Panc1 (cell line): ENCODE measurements at regions not wholly inside any gene's neighbourhood (a gene's known extent, or its start where the extent isn't known, plus 50 kb on each side); places are given as distances from the start of the nearest gene placed in this dataset.

Source experiments
- ATAC-seq: fragments of 200-7000 bp; cut with Tn5 transposase; 2 replicates; pipeline ENCODE4 v1.9.1; 2020; ENCODE audit warnings: mild to moderate bottlenecking, moderate library complexity
- BruUV-seq: library from RNA; stranded (reverse); fragments of 400-500 nt; replicated peaks from 2 replicates; lab custom pipeline; 2021; lab: Mats Ljungman, UMichigan
- CTCF ChIA-PET: fragments of 300-600 bp; sonication (Branson Sonifier 250); formaldehyde crosslinking; loops from one replicate; lab custom pipeline; 2022; ENCODE audit warnings: antibody characterized with exemption; lab: Charles Lee
- POLR2A ChIA-PET: fragments of 300-600 bp; sonication (Branson Sonifier 250); formaldehyde crosslinking; loops from one replicate; lab custom pipeline; 2022; ENCODE audit warnings: antibody characterized with exemption; lab: Charles Lee
- DNase-seq: peaks from one replicate; pipeline ENCODE4 v3.0.0-alpha.2; 2010; ENCODE audit warnings: low read depth, low spot score
- H3K27ac ChIP-seq: 2 replicates; pipeline ENCODE4 v1.5.1; 2011; ENCODE audit warnings: mild to moderate bottlenecking, low read length, inconsistent platforms
- H3K27me3 ChIP-seq: fragments of 200-500 bp; sonication (Bioruptor generic); 2 replicates; pipeline ENCODE4 v1.6.0; 2014; ENCODE audit warnings: low read length, inconsistent platforms; ENCODE audit not compliant: control insufficient read depth, insufficient read depth
- H3K36me3 ChIP-seq: fragments of 200-500 bp; sonication (Bioruptor generic); 2 replicates; pipeline ENCODE4 v1.5.1; 2014; ENCODE audit warnings: inconsistent platforms, mild to moderate bottlenecking, low read length, moderate library complexity; ENCODE audit not compliant: control insufficient read depth, insufficient read depth
- H3K4me1 ChIP-seq: 2 replicates; pipeline ENCODE4 v1.5.1; 2011; ENCODE audit warnings: inconsistent platforms, mild to moderate bottlenecking, low read length, moderate library complexity; ENCODE audit not compliant: control insufficient read depth, insufficient read depth
- H3K4me3 ChIP-seq, 2 experiments: 2 replicates each; pipeline ENCODE4 v1.5.1; 2011 to 2012; ENCODE audit warnings: low read depth in 2 of 2, low read length in 2 of 2, mild to moderate bottlenecking in 2 of 2, inconsistent platforms in 1 of 2, moderate library complexity in 1 of 2
- H3K9me3 ChIP-seq: fragments of 200-500 bp; sonication (Bioruptor generic); 2 replicates; pipeline ENCODE4 v1.5.1; 2014; ENCODE audit warnings: low read depth, mild to moderate bottlenecking, inconsistent platforms, low read length, moderate library complexity; ENCODE audit not compliant: control insufficient read depth, insufficient read depth
- POLR2AphosphoS5 ChIP-seq: IDR thresholded peaks from 2 replicates; pipeline ENCODE4 v1.6.1; 2012; ENCODE audit warnings: mild to moderate bottlenecking, low read depth, low read length, moderate library complexity
- SIN3A ChIP-seq: IDR thresholded peaks from 2 replicates; pipeline ENCODE4 v1.6.1; 2012; ENCODE audit warnings: low read depth, mild to moderate bottlenecking, low read length, moderate library complexity, borderline replicate concordance; ENCODE audit not compliant: insufficient read depth
- TCF7L2 ChIP-seq: IDR thresholded peaks from 2 replicates; pipeline ENCODE4 v1.6.1; 2011; ENCODE audit warnings: mild to moderate bottlenecking, low read depth, low read length, inconsistent platforms
- in situ Hi-C: cut with HindIII; loops from 2 replicates; pipeline ENCODE4 v1.10.0; 2016; ENCODE audit warnings: low sequenced_read_pairs, low pct_unique_long_range_greater_than_20kb
- intact Hi-C: fragments of 100-400 bp; cut with micrococcal nuclease; formaldehyde crosslinking; loops from one replicate; pipeline ENCODE4 v1.10.0; 2022; ENCODE audit not compliant: unreplicated experiment
- TF ChIP-seq, protein P1 (sequence below), 2 experiments: IDR thresholded peaks; 2 replicates each; pipeline ENCODE4 v1.6.1; 2011 to 2012; ENCODE audit warnings: low read depth in 2 of 2, control low read depth in 1 of 2, low read length in 1 of 2, mild to moderate bottlenecking in 1 of 2, moderate library complexity in 1 of 2; ENCODE audit not compliant: insufficient read depth in 1 of 2
- TF ChIP-seq, protein P2 (sequence below): fragments of 450-650 bp; IDR thresholded peaks from 2 replicates; pipeline ENCODE4 v1.5.1; 2017; ENCODE audit warnings: mild to moderate bottlenecking

DNA sequence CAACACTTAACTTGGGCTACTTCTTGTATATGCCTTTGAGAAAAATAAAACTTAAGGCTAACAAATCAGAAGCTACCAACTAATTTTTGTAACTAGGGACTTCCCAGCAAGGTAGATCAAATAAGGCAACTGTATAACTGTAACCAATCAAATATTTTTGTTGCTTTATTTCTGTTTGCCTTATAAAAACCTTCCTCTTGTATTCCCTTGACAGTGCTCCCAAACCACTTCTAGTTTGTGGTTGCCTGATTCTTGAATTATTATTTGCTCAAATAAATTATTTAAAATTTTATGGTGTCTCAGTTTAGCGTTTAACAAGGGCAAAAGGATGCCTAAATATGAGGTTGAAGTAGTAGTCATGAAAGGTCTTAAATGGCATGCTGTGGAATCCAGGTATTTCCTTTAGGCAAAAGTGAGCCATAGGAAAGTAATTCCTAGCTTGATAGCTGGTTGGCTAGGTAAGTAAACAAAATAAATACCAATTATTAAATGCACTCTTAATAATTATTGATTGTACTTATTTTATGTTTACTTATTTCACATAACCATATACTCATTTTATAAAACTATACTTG, 632.6 kb downstream of the RPL10L start:
- no peaks in the 10 kb centered on the region for H3K36me3 ChIP-seq
- in situ Hi-C loops = no loop called here
- no peak overlapping the region for H3K27ac ChIP-seq
- ChIA-PET CTCF (no interaction called here), POLR2A (no interaction called here)
- DNase-seq (no peak), ATAC-seq (no peak)
- H3K9me3 ChIP-seq = no peaks in the 10 kb centered on the region
- BruUV-seq = no TSS peak
- TF ChIP-seq, protein P1, sequence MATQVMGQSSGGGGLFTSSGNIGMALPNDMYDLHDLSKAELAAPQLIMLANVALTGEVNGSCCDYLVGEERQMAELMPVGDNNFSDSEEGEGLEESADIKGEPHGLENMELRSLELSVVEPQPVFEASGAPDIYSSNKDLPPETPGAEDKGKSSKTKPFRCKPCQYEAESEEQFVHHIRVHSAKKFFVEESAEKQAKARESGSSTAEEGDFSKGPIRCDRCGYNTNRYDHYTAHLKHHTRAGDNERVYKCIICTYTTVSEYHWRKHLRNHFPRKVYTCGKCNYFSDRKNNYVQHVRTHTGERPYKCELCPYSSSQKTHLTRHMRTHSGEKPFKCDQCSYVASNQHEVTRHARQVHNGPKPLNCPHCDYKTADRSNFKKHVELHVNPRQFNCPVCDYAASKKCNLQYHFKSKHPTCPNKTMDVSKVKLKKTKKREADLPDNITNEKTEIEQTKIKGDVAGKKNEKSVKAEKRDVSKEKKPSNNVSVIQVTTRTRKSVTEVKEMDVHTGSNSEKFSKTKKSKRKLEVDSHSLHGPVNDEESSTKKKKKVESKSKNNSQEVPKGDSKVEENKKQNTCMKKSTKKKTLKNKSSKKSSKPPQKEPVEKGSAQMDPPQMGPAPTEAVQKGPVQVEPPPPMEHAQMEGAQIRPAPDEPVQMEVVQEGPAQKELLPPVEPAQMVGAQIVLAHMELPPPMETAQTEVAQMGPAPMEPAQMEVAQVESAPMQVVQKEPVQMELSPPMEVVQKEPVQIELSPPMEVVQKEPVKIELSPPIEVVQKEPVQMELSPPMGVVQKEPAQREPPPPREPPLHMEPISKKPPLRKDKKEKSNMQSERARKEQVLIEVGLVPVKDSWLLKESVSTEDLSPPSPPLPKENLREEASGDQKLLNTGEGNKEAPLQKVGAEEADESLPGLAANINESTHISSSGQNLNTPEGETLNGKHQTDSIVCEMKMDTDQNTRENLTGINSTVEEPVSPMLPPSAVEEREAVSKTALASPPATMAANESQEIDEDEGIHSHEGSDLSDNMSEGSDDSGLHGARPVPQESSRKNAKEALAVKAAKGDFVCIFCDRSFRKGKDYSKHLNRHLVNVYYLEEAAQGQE (IDR thresholded peaks at IDR 0.05; ENCODE audit: insufficient read depth in 1 of 2, low read depth in 2 of 2, low read length in 1 of 2) = no peak
- no peak for TF ChIP-seq POLR2AphosphoS5
- no peak for TF ChIP-seq TCF7L2
- TF ChIP-seq SIN3A = no peak
- TF ChIP-seq, protein P2, sequence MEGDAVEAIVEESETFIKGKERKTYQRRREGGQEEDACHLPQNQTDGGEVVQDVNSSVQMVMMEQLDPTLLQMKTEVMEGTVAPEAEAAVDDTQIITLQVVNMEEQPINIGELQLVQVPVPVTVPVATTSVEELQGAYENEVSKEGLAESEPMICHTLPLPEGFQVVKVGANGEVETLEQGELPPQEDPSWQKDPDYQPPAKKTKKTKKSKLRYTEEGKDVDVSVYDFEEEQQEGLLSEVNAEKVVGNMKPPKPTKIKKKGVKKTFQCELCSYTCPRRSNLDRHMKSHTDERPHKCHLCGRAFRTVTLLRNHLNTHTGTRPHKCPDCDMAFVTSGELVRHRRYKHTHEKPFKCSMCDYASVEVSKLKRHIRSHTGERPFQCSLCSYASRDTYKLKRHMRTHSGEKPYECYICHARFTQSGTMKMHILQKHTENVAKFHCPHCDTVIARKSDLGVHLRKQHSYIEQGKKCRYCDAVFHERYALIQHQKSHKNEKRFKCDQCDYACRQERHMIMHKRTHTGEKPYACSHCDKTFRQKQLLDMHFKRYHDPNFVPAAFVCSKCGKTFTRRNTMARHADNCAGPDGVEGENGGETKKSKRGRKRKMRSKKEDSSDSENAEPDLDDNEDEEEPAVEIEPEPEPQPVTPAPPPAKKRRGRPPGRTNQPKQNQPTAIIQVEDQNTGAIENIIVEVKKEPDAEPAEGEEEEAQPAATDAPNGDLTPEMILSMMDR = no peak
- H3K4me1 ChIP-seq = no peaks in the 10 kb centered on the region
- no peaks in the 10 kb centered on the region for H3K27me3 ChIP-seq
- no peak overlapping the region for H3K4me3 ChIP-seq
- intact Hi-C loops = no loop called here

DNA sequence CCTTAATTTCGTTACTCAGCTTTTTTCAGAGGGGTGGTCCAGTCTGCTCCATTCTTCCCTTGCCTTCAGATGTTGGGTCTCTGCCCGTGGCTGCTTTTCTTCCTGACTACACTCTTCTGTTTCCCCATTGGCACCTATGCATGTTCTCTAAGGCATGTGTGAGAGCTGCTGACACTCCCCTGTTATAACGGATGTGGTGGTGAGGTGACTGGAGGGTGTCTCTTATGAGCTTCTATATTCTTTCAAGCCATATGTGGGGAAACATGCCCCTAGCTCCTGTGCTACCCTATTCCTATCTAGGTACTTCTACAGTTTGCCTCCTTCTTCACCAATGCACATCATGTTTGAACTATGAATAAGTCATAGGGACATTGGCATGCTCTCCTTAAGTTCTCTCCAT, 643.2 kb downstream of the RPL10L start:
- H3K36me3 ChIP-seq = no peaks in the 10 kb centered on the region
- no TSS peak for BruUV-seq
- H3K4me3 ChIP-seq = no peak overlapping the region
- ChIA-PET CTCF (no interaction called here), POLR2A (no interaction called here)
- no peaks in the 10 kb centered on the region for H3K9me3 ChIP-seq
- no peak overlapping the region for H3K27ac ChIP-seq
- in situ Hi-C loops = no loop called here
- H3K4me1 ChIP-seq = no peaks in the 10 kb centered on the region
- DNase-seq (no peak), ATAC-seq (no peak)
- intact Hi-C loops = no loop called here
- no peak for TF ChIP-seq TCF7L2
- no peak for TF ChIP-seq SIN3A
- TF ChIP-seq, protein P2 = no peak
- TF ChIP-seq, protein P1 (IDR thresholded peaks at IDR 0.05; ENCODE audit: insufficient read depth in 1 of 2, low read depth in 2 of 2, low read length in 1 of 2) = no peak
- TF ChIP-seq POLR2AphosphoS5 = no peak
- H3K27me3 ChIP-seq = no peaks in the 10 kb centered on the region
